ENCODE measurements at regions not wholly inside any gene's neighbourhood (a gene's known extent, or its start where the extent isn't known, plus 50 kb on each side); places are given as distances from the start of the nearest gene placed in this dataset.

- TF ChIP-seq POLR2AphosphoS5 (IDR thresholded peaks at IDR 0.05) = no peak
- no peak for TF ChIP-seq CTCF (IDR thresholded peaks at IDR 0.05)
These were observed 147.9 kb downstream of the TMX3 start for GRCh38 chr18:68566991-68567390.
